ENCODE measurements at regions not wholly inside any gene's neighbourhood (a gene's known extent, or its start where the extent isn't known, plus 50 kb on each side); places are given as distances from the start of the nearest gene placed in this dataset.

DNA sequence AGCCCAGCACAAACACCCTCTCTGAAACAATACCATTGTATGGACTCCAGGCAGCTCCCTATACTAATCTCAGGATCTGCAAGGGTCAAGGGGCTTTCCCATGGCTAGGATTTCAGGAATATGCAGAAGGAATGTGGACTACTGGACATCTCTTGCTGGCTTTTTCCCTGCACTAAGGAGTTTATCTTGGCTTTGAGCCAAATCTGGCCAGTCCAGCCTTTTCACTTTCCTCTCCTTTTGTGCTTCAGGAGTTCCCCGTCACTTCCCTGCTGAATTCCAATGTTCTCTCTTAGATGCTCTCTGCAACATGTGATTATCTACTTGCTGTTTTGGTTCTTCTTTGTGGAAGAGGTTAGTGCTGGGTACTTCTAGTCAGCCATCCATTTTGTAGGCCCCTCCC lies 568.2 kb downstream of the HDGFL1 start:
- DNase-seq (ENCODE audit: extremely low spot score, unreplicated experiment) = no peak
- H3K36me3 Mint-ChIP-seq = no peaks in the 10 kb centered on the region
- H3K27ac Mint-ChIP-seq = no peak overlapping the region
- no peak overlapping the region for H3K4me3 Mint-ChIP-seq
- no peaks in the 10 kb centered on the region for H3K27me3 Mint-ChIP-seq
- peaks cover 11% of the 10 kb centered on the region for H3K4me1 Mint-ChIP-seq (ENCODE audit: unreplicated experiment)
- TF ChIP-seq, protein P1, sequence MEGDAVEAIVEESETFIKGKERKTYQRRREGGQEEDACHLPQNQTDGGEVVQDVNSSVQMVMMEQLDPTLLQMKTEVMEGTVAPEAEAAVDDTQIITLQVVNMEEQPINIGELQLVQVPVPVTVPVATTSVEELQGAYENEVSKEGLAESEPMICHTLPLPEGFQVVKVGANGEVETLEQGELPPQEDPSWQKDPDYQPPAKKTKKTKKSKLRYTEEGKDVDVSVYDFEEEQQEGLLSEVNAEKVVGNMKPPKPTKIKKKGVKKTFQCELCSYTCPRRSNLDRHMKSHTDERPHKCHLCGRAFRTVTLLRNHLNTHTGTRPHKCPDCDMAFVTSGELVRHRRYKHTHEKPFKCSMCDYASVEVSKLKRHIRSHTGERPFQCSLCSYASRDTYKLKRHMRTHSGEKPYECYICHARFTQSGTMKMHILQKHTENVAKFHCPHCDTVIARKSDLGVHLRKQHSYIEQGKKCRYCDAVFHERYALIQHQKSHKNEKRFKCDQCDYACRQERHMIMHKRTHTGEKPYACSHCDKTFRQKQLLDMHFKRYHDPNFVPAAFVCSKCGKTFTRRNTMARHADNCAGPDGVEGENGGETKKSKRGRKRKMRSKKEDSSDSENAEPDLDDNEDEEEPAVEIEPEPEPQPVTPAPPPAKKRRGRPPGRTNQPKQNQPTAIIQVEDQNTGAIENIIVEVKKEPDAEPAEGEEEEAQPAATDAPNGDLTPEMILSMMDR (conservative IDR thresholded peaks at IDR 0.05) = no peak
- H3K9me3 Mint-ChIP-seq = no peaks in the 10 kb centered on the region

DNA sequence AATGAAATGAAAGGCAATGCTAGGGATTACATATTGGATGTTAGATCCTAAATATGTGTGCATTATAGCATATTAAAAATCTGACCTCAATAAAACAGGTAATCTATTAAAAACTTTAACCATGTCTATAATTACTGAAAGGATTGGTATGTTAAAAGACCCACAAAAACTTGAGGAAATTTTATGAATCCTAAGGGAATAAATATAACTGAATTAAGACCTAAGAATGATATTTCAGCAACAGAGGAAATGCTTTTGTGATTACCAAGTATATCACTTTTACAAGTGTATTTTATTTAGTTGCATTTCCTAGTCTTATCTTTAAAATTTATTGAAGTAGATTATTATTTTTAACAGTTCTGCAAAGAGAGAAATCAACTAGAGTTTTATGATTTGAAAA lies 571.5 kb downstream of the HDGFL1 start:
- H3K4me1 Mint-ChIP-seq (ENCODE audit: unreplicated experiment) = peaks cover 16% of the 10 kb centered on the region
- no peak for DNase-seq (ENCODE audit: extremely low spot score, unreplicated experiment)
- peaks cover 3% of the 10 kb centered on the region for H3K27me3 Mint-ChIP-seq
- H3K4me3 Mint-ChIP-seq = no peak overlapping the region
- TF ChIP-seq, protein P1 (conservative IDR thresholded peaks at IDR 0.05) = no peak
- H3K27ac Mint-ChIP-seq = no peak overlapping the region
- H3K9me3 Mint-ChIP-seq = no peaks in the 10 kb centered on the region
- H3K36me3 Mint-ChIP-seq = no peaks in the 10 kb centered on the region

DNA sequence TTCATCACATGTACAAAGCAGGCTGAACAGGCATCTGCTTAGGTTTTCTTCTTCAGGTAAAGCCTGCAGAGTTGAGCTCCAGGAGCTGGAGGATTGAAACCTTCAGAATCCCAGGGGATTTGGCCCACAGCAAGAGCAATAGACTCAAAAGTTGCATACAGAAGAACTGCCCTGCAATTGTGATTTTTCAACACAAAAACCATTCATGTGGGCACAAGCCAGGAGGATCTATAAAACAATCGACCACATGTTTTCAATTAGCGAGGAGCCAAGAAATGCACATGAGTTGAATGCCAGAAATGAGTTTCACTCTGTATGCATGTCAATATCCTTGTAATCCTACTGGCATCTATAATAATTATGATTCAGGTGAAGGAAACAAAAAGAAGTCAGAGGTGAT lies 576.4 kb downstream of the HDGFL1 start:
- TF ChIP-seq, protein P1 (conservative IDR thresholded peaks at IDR 0.05) = no peak
- DNase-seq (ENCODE audit: extremely low spot score, unreplicated experiment) = no peak
- no peak overlapping the region for H3K4me3 Mint-ChIP-seq
- no peaks in the 10 kb centered on the region for H3K36me3 Mint-ChIP-seq
- H3K4me1 Mint-ChIP-seq (ENCODE audit: unreplicated experiment) = peaks cover 7% of the 10 kb centered on the region
- H3K27me3 Mint-ChIP-seq = peaks cover 3% of the 10 kb centered on the region
- no peak overlapping the region for H3K27ac Mint-ChIP-seq
- no peaks in the 10 kb centered on the region for H3K9me3 Mint-ChIP-seq

- DNase-seq (ENCODE audit: extremely low spot score, unreplicated experiment) = no peak
- Mint-ChIP-seq H3K9me3 (peaks cover 2% of the 10 kb centered on the region), H3K36me3 (no peaks in the 10 kb centered on the region), H3K4me1 (ENCODE audit: unreplicated experiment) (no peaks in the 10 kb centered on the region), H3K4me3 (no peak overlapping the region), H3K27ac (no peak overlapping the region), H3K27me3 (no peaks in the 10 kb centered on the region)
- TF ChIP-seq, protein P1 (conservative IDR thresholded peaks at IDR 0.05) = no peak
These were observed 584.8 kb downstream of the HDGFL1 start for GRCh38 chr6:23154159-23154558.

GRCh38 chr6:23170049-23170448 lies 600.7 kb downstream of the HDGFL1 start:
- Mint-ChIP-seq H3K27me3 (no peaks in the 10 kb centered on the region), H3K4me3 (no peak overlapping the region), H3K27ac (no peak overlapping the region), H3K4me1 (ENCODE audit: unreplicated experiment) (peaks cover 22% of the 10 kb centered on the region), H3K9me3 (peaks cover 28% of the 10 kb centered on the region), H3K36me3 (peaks cover 11% of the 10 kb centered on the region)
- DNase-seq (ENCODE audit: extremely low spot score, unreplicated experiment) = no peak
- TF ChIP-seq, protein P1 (conservative IDR thresholded peaks at IDR 0.05) = no peak

DNA sequence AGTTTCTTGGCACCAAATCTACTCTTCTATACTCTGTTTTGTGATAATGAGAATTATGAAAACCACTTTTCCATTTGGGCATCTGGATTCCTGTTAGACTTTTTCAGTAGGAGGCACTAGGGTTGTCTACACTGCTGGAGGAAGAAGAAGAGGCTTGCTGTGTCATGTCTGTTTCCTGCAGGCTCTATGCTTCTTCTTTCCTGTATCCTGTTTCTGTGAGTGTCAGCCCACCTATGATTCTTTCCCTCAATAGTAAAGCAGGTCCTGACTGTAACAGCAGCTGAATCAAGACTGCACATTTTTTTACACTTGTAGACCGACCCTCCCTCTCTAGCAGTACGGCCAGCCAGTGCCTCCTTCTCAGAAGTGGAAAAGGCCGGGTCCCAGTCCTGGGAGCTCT lies 603.9 kb downstream of the HDGFL1 start:
- Mint-ChIP-seq H3K27me3 (peaks cover 4% of the 10 kb centered on the region), H3K36me3 (peaks cover 4% of the 10 kb centered on the region), H3K27ac (no peak overlapping the region), H3K4me1 (ENCODE audit: unreplicated experiment) (peaks cover 29% of the 10 kb centered on the region), H3K9me3 (peaks cover 18% of the 10 kb centered on the region), H3K4me3 (no peak overlapping the region)
- no peak for DNase-seq (ENCODE audit: extremely low spot score, unreplicated experiment)
- TF ChIP-seq, protein P1 (conservative IDR thresholded peaks at IDR 0.05) = no peak

Data from type B pancreatic cell (in vitro differentiated cells).